CD4-positive, alpha-beta memory T cell (primary cell): ENCODE measurements at regions not wholly inside any gene's neighbourhood (a gene's known extent, or its start where the extent isn't known, plus 50 kb on each side); places are given as distances from the start of the nearest gene placed in this dataset.

Source experiments
- CTCF ChIA-PET: fragments of 350-600 bp; sonication (Branson Sonifier 250); formaldehyde crosslinking; loops from one replicate; lab custom pipeline; 2021; ENCODE audit warnings: inconsistent platforms; ENCODE audit not compliant: partially characterized antibody; lab: Charles Lee
- POLR2A ChIA-PET: fragments of 350-600 bp; sonication (Branson Sonifier 250); formaldehyde crosslinking; loops from one replicate; lab custom pipeline; 2021; ENCODE audit not compliant: partially characterized antibody; lab: Charles Lee
- DNase-seq, 5 donors: peaks; one replicate each; pipeline versions ENCODE4 v3.0.0 to v3.0.0-alpha.2; 2020 to 2022; ENCODE audit warnings: mixed read lengths in 1 of 5
- H3K27ac ChIP-seq: one replicate; pipeline ENCODE4 v1.7.0; 2013; ENCODE audit warnings: low read depth, low read length
- H3K27me3 ChIP-seq: 2 replicates; pipeline ENCODE4 v1.7.0; 2013; ENCODE audit warnings: mild to moderate bottlenecking, low read length, moderate library complexity; ENCODE audit not compliant: insufficient read depth
- H3K36me3 ChIP-seq: 2 replicates; pipeline ENCODE4 v1.7.0; 2013; ENCODE audit warnings: mild to moderate bottlenecking, low read length, moderate library complexity; ENCODE audit not compliant: insufficient read depth
- H3K4me1 ChIP-seq: 2 replicates; pipeline ENCODE4 v1.7.0; 2013; ENCODE audit warnings: mild to moderate bottlenecking, low read length, moderate library complexity; ENCODE audit not compliant: insufficient read depth
- H3K4me3 ChIP-seq, 2 donors: one replicate each; pipeline ENCODE4 v1.7.0; 2013; ENCODE audit warnings: low read length in 2 of 2, mild to moderate bottlenecking in 1 of 2
- H3K9me3 ChIP-seq, 2 donors: one replicate each; pipeline ENCODE4 v1.7.0; 2013; ENCODE audit warnings: low read length in 2 of 2, control low read depth in 1 of 2; ENCODE audit not compliant: control insufficient read depth in 1 of 2
- H3K27ac Mint-ChIP-seq, 7 donors: one replicate each; pipeline ENCODE4 v1.8.0; 2020 to 2021; ENCODE audit warnings: mixed read lengths in 7 of 7, mild to moderate bottlenecking in 6 of 7, inconsistent platforms in 3 of 7, moderate library complexity in 3 of 7
- H3K27me3 Mint-ChIP-seq, 2 donors: one replicate each; pipeline ENCODE4 v1.8.0; 2020 to 2021; ENCODE audit warnings: mixed read lengths in 2 of 2
- H3K36me3 Mint-ChIP-seq, 2 donors: one replicate each; pipeline ENCODE4 v1.8.0; 2020 to 2021; ENCODE audit warnings: mixed read lengths in 2 of 2, inconsistent platforms in 1 of 2, mild to moderate bottlenecking in 1 of 2
- H3K4me1 Mint-ChIP-seq, 4 donors: one replicate each; pipeline ENCODE4 v1.8.0; 2020 to 2021; ENCODE audit warnings: mixed read lengths in 4 of 4, mild to moderate bottlenecking in 1 of 4
- H3K4me3 Mint-ChIP-seq, 8 donors: one replicate each; pipeline ENCODE4 v1.8.0; 2020 to 2021; ENCODE audit warnings: mixed read lengths in 8 of 8, mild to moderate bottlenecking in 7 of 8, moderate library complexity in 6 of 8, inconsistent platforms in 3 of 8
- H3K9me3 Mint-ChIP-seq, 8 donors: one replicate each; pipeline ENCODE4 v1.8.0; 2020 to 2021; ENCODE audit warnings: mixed read lengths in 8 of 8, mild to moderate bottlenecking in 5 of 8, inconsistent platforms in 3 of 8, moderate library complexity in 1 of 8
- intact Hi-C: fragments of 100-400 bp; cut with micrococcal nuclease; formaldehyde crosslinking; loops from one replicate; pipeline ENCODE4 v1.15.1; 2023

- no peak overlapping the region for H3K27ac Mint-ChIP-seq
- intact Hi-C loops = no loop called here
- DNase-seq = no peak
- peaks cover 0 to 1% of the 10 kb centered on the region in 2 donors for H3K27me3 Mint-ChIP-seq
- no peaks in the 10 kb centered on the region for H3K4me1 ChIP-seq
- CTCF ChIA-PET = no interaction called here
- no peaks in the 10 kb centered on the region for H3K36me3 Mint-ChIP-seq
- H3K36me3 ChIP-seq = no peaks in the 10 kb centered on the region
- H3K9me3 Mint-ChIP-seq = peaks cover 0 to 6% (median 0%) of the 10 kb centered on the region in 8 donors
- no peak overlapping the region for H3K4me3 Mint-ChIP-seq
- H3K4me3 ChIP-seq = no peak overlapping the region
- no peaks in the 10 kb centered on the region for H3K27me3 ChIP-seq
- POLR2A ChIA-PET = no interaction called here
- no peaks in the 10 kb centered on the region for H3K9me3 ChIP-seq
- H3K4me1 Mint-ChIP-seq = no peaks in the 10 kb centered on the region
- no peak overlapping the region for H3K27ac ChIP-seq
Observed at GRCh38 chr5:124552526-124552925, 193.9 kb downstream of the ZNF608 start.

- Histone ChIP-seq H3K36me3 (no peaks in the 10 kb centered on the region), H3K4me1 (no peaks in the 10 kb centered on the region), H3K9me3 (no peaks in the 10 kb centered on the region), H3K27me3 (no peaks in the 10 kb centered on the region), H3K27ac (no peak overlapping the region), H3K4me3 (no peak overlapping the region)
- intact Hi-C loops = no loop called here
- no peaks in the 10 kb centered on the region for H3K36me3 Mint-ChIP-seq
- no peak overlapping the region for H3K27ac Mint-ChIP-seq
- ChIA-PET POLR2A (no interaction called here), CTCF (no interaction called here)
- no peak overlapping the region for H3K4me3 Mint-ChIP-seq
- H3K9me3 Mint-ChIP-seq = peaks cover 0 to 6% (median 0%) of the 10 kb centered on the region in 8 donors
- DNase-seq = no peak
- H3K27me3 Mint-ChIP-seq = peaks cover 0 to 1% of the 10 kb centered on the region in 2 donors
- no peaks in the 10 kb centered on the region for H3K4me1 Mint-ChIP-seq
Observed at GRCh38 chr5:124551939-124552279, 194.5 kb downstream of the ZNF608 start.

- H3K9me3 ChIP-seq = no peaks in the 10 kb centered on the region
- DNase-seq = no peak
- no peaks in the 10 kb centered on the region for H3K36me3 ChIP-seq
- peaks cover 0 to 1% of the 10 kb centered on the region in 2 donors for H3K27me3 Mint-ChIP-seq
- no peak overlapping the region for H3K4me3 ChIP-seq
- H3K27ac ChIP-seq = no peak overlapping the region
- ChIA-PET POLR2A (no interaction called here), CTCF (no interaction called here)
- no peaks in the 10 kb centered on the region for H3K36me3 Mint-ChIP-seq
- H3K4me3 Mint-ChIP-seq = no peak overlapping the region
- no peaks in the 10 kb centered on the region for H3K4me1 Mint-ChIP-seq
- H3K4me1 ChIP-seq = no peaks in the 10 kb centered on the region
- intact Hi-C loops = no loop called here
- peaks cover 0 to 3% (median 0%) of the 10 kb centered on the region in 8 donors for H3K9me3 Mint-ChIP-seq
- no peaks in the 10 kb centered on the region for H3K27me3 ChIP-seq
- H3K27ac Mint-ChIP-seq = no peak overlapping the region
Observed at GRCh38 chr5:124550731-124551130, 195.7 kb downstream of the ZNF608 start.

- H3K27me3 ChIP-seq = no peaks in the 10 kb centered on the region
- Mint-ChIP-seq H3K4me1 (no peaks in the 10 kb centered on the region), H3K36me3 (no peaks in the 10 kb centered on the region), H3K27me3 (peaks cover 0 to 1% of the 10 kb centered on the region in 2 donors), H3K27ac (no peak overlapping the region), H3K4me3 (no peak overlapping the region), H3K9me3 (peaks cover 0 to 3% (median 0%) of the 10 kb centered on the region in 8 donors)
- DNase-seq = no peak
- H3K36me3 ChIP-seq = no peaks in the 10 kb centered on the region
- POLR2A ChIA-PET = no interaction called here
- H3K4me3 ChIP-seq = no peak overlapping the region
- CTCF ChIA-PET = no interaction called here
- H3K9me3 ChIP-seq = no peaks in the 10 kb centered on the region
- H3K27ac ChIP-seq = no peak overlapping the region
- H3K4me1 ChIP-seq = no peaks in the 10 kb centered on the region
- intact Hi-C loops = no loop called here
Observed at GRCh38 chr5:124549891-124550436, 196.5 kb downstream of the ZNF608 start.

- ChIA-PET POLR2A (no interaction called here), CTCF (no interaction called here)
- H3K36me3 ChIP-seq = no peaks in the 10 kb centered on the region
- no peaks in the 10 kb centered on the region for H3K27me3 Mint-ChIP-seq
- H3K4me3 Mint-ChIP-seq = no peak overlapping the region
- no peaks in the 10 kb centered on the region for H3K27me3 ChIP-seq
- no peak for DNase-seq
- no peaks in the 10 kb centered on the region for H3K4me1 Mint-ChIP-seq
- no peaks in the 10 kb centered on the region for H3K9me3 ChIP-seq
- H3K27ac ChIP-seq = no peak overlapping the region
- no peaks in the 10 kb centered on the region for H3K4me1 ChIP-seq
- H3K36me3 Mint-ChIP-seq = no peaks in the 10 kb centered on the region
- intact Hi-C loops = no loop called here
- H3K27ac Mint-ChIP-seq = no peak overlapping the region
- no peak overlapping the region for H3K4me3 ChIP-seq
- peaks cover 0 to 15% (median 0%) of the 10 kb centered on the region in 8 donors for H3K9me3 Mint-ChIP-seq
Observed at GRCh38 chr5:124546643-124547042, 199.8 kb downstream of the ZNF608 start.

GRCh38 chr5:124544366-124545055 lies 201.9 kb downstream of the ZNF608 start:
- no peaks in the 10 kb centered on the region for H3K9me3 ChIP-seq
- CTCF ChIA-PET = no interaction called here
- no peaks in the 10 kb centered on the region for H3K27me3 ChIP-seq
- Mint-ChIP-seq H3K27me3 (no peaks in the 10 kb centered on the region), H3K4me3 (no peak overlapping the region), H3K9me3 (peaks cover 0 to 15% (median 1%) of the 10 kb centered on the region in 8 donors), H3K27ac (peak overlapping the region in 1 of 7 donors; percentile 18), H3K4me1 (no peaks in the 10 kb centered on the region), H3K36me3 (no peaks in the 10 kb centered on the region)
- intact Hi-C loops = no loop called here
- DNase-seq = no peak
- no peak overlapping the region for H3K27ac ChIP-seq
- POLR2A ChIA-PET = no interaction called here
- no peak overlapping the region for H3K4me3 ChIP-seq
- H3K4me1 ChIP-seq = no peaks in the 10 kb centered on the region
- no peaks in the 10 kb centered on the region for H3K36me3 ChIP-seq

GRCh38 chr5:124538931-124539330 lies 207.5 kb downstream of the ZNF608 start:
- no peak overlapping the region for H3K27ac ChIP-seq
- ChIA-PET CTCF (no interaction called here), POLR2A (no interaction called here)
- no peaks in the 10 kb centered on the region for H3K27me3 ChIP-seq
- Mint-ChIP-seq H3K27ac (no peak overlapping the region), H3K36me3 (no peaks in the 10 kb centered on the region), H3K4me3 (no peak overlapping the region), H3K9me3 (peaks cover 0 to 13% (median 3%) of the 10 kb centered on the region in 8 donors), H3K4me1 (no peaks in the 10 kb centered on the region), H3K27me3 (no peaks in the 10 kb centered on the region)
- H3K9me3 ChIP-seq = no peaks in the 10 kb centered on the region
- H3K4me3 ChIP-seq = no peak overlapping the region
- H3K36me3 ChIP-seq = no peaks in the 10 kb centered on the region
- DNase-seq = no peak
- intact Hi-C loops = no loop called here
- H3K4me1 ChIP-seq = no peaks in the 10 kb centered on the region
